ENCODE measurements at regions not wholly inside any gene's neighbourhood (a gene's known extent, or its start where the extent isn't known, plus 50 kb on each side); places are given as distances from the start of the nearest gene placed in this dataset.

DNA sequence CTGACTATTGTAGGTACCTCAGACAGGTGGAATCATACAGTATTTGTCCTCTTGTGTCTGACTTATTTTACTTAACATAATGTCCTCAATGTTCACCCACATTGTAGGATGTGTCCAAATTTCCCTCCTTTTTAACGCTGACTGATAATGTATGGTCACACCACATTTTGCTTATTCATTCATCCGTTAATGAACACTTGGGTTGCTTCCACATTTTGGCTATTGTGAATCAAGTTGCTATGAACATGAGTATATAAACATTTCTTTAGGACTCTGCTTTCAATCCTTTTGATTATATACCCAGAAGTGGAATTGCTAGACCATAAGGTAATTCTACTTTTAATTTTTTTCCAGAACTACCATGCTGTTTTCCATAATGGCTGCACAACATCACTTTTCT, 87.0 kb upstream of the NDP start:
- no peaks in the 10 kb centered on the region for H3K9me2 ChIP-seq (ENCODE audit: insufficient read depth)
- no peaks in the 10 kb centered on the region for H3K79me2 ChIP-seq (ENCODE audit: insufficient read depth, low read length)
- H3K27me3 ChIP-seq (ENCODE audit: insufficient read depth, low read length): no peaks in the 10 kb centered on the region
- TF ChIP-seq ZFX (IDR thresholded peaks at IDR 0.05) (no peak), POLR2AphosphoS5 (IDR thresholded peaks at IDR 0.05; ENCODE audit: low read depth, low read length) (no peak), FOSL1 (IDR thresholded peaks at IDR 0.05; ENCODE audit: low read depth) (no peak), POLR2A (IDR thresholded peaks at IDR 0.05; ENCODE audit: borderline replicate concordance, extremely low read depth, insufficient read depth, insufficient read length) (no peak), CEBPB (IDR thresholded peaks at IDR 0.05; ENCODE audit: low read depth) (no peak), EZH2 (IDR thresholded peaks at IDR 0.05) (no peak), EZH2phosphoT487 (IDR thresholded peaks at IDR 0.05; ENCODE audit: borderline replicate concordance) (no peak), ELF1 (IDR thresholded peaks at IDR 0.05; ENCODE audit: borderline replicate concordance, low read depth) (no peak), SP1 (IDR thresholded peaks at IDR 0.05; ENCODE audit: low read depth) (no peak), SIN3A (IDR thresholded peaks at IDR 0.05; ENCODE audit: low read depth) (no peak), ZNF274 (IDR thresholded peaks at IDR 0.05; ENCODE audit: low read depth, low read length) (no peak), CBX3 (IDR thresholded peaks at IDR 0.05; ENCODE audit: low read depth) (no peak), SRF (IDR thresholded peaks at IDR 0.05; ENCODE audit: low read depth) (no peak), YY1 (IDR thresholded peaks at IDR 0.05; ENCODE audit: extremely low read depth, insufficient replicate concordance, low read depth, low read length) (no peak)
- TF ChIP-seq, protein P1, sequence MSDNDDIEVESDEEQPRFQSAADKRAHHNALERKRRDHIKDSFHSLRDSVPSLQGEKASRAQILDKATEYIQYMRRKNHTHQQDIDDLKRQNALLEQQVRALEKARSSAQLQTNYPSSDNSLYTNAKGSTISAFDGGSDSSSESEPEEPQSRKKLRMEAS (IDR thresholded peaks at IDR 0.05): no peak
- TF ChIP-seq, protein P2, sequence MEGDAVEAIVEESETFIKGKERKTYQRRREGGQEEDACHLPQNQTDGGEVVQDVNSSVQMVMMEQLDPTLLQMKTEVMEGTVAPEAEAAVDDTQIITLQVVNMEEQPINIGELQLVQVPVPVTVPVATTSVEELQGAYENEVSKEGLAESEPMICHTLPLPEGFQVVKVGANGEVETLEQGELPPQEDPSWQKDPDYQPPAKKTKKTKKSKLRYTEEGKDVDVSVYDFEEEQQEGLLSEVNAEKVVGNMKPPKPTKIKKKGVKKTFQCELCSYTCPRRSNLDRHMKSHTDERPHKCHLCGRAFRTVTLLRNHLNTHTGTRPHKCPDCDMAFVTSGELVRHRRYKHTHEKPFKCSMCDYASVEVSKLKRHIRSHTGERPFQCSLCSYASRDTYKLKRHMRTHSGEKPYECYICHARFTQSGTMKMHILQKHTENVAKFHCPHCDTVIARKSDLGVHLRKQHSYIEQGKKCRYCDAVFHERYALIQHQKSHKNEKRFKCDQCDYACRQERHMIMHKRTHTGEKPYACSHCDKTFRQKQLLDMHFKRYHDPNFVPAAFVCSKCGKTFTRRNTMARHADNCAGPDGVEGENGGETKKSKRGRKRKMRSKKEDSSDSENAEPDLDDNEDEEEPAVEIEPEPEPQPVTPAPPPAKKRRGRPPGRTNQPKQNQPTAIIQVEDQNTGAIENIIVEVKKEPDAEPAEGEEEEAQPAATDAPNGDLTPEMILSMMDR (IDR thresholded peaks at IDR 0.05 in 2 of 3, conservative IDR thresholded peaks at IDR 0.05 in 1 of 3; ENCODE audit: borderline replicate concordance in 1 of 3, insufficient read depth in 1 of 3, low read depth in 2 of 3, low read length in 2 of 3): no peak
- TF ChIP-seq, protein P3, sequence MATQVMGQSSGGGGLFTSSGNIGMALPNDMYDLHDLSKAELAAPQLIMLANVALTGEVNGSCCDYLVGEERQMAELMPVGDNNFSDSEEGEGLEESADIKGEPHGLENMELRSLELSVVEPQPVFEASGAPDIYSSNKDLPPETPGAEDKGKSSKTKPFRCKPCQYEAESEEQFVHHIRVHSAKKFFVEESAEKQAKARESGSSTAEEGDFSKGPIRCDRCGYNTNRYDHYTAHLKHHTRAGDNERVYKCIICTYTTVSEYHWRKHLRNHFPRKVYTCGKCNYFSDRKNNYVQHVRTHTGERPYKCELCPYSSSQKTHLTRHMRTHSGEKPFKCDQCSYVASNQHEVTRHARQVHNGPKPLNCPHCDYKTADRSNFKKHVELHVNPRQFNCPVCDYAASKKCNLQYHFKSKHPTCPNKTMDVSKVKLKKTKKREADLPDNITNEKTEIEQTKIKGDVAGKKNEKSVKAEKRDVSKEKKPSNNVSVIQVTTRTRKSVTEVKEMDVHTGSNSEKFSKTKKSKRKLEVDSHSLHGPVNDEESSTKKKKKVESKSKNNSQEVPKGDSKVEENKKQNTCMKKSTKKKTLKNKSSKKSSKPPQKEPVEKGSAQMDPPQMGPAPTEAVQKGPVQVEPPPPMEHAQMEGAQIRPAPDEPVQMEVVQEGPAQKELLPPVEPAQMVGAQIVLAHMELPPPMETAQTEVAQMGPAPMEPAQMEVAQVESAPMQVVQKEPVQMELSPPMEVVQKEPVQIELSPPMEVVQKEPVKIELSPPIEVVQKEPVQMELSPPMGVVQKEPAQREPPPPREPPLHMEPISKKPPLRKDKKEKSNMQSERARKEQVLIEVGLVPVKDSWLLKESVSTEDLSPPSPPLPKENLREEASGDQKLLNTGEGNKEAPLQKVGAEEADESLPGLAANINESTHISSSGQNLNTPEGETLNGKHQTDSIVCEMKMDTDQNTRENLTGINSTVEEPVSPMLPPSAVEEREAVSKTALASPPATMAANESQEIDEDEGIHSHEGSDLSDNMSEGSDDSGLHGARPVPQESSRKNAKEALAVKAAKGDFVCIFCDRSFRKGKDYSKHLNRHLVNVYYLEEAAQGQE (IDR thresholded peaks at IDR 0.05; ENCODE audit: low read depth): no peak
- TF ChIP-seq, protein P4, sequence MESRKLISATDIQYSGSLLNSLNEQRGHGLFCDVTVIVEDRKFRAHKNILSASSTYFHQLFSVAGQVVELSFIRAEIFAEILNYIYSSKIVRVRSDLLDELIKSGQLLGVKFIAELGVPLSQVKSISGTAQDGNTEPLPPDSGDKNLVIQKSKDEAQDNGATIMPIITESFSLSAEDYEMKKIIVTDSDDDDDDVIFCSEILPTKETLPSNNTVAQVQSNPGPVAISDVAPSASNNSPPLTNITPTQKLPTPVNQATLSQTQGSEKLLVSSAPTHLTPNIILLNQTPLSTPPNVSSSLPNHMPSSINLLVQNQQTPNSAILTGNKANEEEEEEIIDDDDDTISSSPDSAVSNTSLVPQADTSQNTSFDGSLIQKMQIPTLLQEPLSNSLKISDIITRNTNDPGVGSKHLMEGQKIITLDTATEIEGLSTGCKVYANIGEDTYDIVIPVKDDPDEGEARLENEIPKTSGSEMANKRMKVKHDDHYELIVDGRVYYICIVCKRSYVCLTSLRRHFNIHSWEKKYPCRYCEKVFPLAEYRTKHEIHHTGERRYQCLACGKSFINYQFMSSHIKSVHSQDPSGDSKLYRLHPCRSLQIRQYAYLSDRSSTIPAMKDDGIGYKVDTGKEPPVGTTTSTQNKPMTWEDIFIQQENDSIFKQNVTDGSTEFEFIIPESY (IDR thresholded peaks at IDR 0.05; ENCODE audit: extremely low read depth, insufficient replicate concordance, low read length): no peak
- TF ChIP-seq, protein P5, sequence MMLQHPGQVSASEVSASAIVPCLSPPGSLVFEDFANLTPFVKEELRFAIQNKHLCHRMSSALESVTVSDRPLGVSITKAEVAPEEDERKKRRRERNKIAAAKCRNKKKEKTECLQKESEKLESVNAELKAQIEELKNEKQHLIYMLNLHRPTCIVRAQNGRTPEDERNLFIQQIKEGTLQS (IDR thresholded peaks at IDR 0.05): no peak
- H3K4me1 ChIP-seq (ENCODE audit: control insufficient read depth in 1 of 2, insufficient read depth in 2 of 2, low read length in 2 of 2): peaks cover 0 to 15% of the 10 kb centered on the region in 2 experiments; a peak in 2 of 4 replicates
- H4K20me1 ChIP-seq (ENCODE audit: insufficient read depth): no peaks in the 10 kb centered on the region
- CTCF ChIA-PET: no interaction called here
- H3K4me3 ChIP-seq (replicated peaks in 1 of 2; ENCODE audit: low read depth in 1 of 2, low read length in 2 of 2): no peak overlapping the region
- no peak overlapping the region for H3K27ac ChIP-seq (ENCODE audit: low read depth, low read length)
- H3K9ac ChIP-seq (ENCODE audit: low read length): no peak overlapping the region
- H3K4me2 ChIP-seq (ENCODE audit: low read length): no peak overlapping the region
- no peak for ATAC-seq
- H3K36me3 ChIP-seq (ENCODE audit: control insufficient read depth in 1 of 2, insufficient read depth in 2 of 2, low read length in 2 of 2): no peaks in the 10 kb centered on the region
- POLR2A ChIA-PET: no interaction called here
- H2AFZ ChIP-seq (ENCODE audit: low read depth, low read length, poor library complexity, severe bottlenecking): no peak overlapping the region
- no peaks in the 10 kb centered on the region for H3K9me3 ChIP-seq (ENCODE audit: control insufficient read depth in 1 of 2, insufficient read depth in 1 of 2, low read depth in 1 of 2, low read length in 2 of 2)
- no TSS peak for BruUV-seq (replicated peaks)
- RAD21 ChIA-PET (ENCODE audit: low non-redundant PET in 1 of 2, low total read pairs in 2 of 2, uncharacterized antibody in 2 of 2, unreplicated experiment in 2 of 2): no interaction called here
- intact Hi-C loops (cut with micrococcal nuclease): no loop called here
- no peak for DNase-seq (ENCODE audit: low read depth, low spot score)
